GM21526 (cell line): ENCODE measurements at regions not wholly inside any gene's neighbourhood (a gene's known extent, or its start where the extent isn't known, plus 50 kb on each side); places are given as distances from the start of the nearest gene placed in this dataset.

Experiments used
- ATAC-seq: cut with Tn5 transposase; IDR thresholded peaks from one replicate; pipeline ENCODE4 v1.9.1; 2021; ENCODE audit warnings: moderate library complexity; ENCODE audit not compliant: unreplicated experiment, low FRiP score

- no peak for ATAC-seq
Observed at GRCh38 chr5:173689171-173689736, 72.8 kb upstream of the BOD1 start.

- no peak for ATAC-seq
Observed at GRCh38 chr5:173689737-173690360, 73.4 kb upstream of the BOD1 start.

DNA sequence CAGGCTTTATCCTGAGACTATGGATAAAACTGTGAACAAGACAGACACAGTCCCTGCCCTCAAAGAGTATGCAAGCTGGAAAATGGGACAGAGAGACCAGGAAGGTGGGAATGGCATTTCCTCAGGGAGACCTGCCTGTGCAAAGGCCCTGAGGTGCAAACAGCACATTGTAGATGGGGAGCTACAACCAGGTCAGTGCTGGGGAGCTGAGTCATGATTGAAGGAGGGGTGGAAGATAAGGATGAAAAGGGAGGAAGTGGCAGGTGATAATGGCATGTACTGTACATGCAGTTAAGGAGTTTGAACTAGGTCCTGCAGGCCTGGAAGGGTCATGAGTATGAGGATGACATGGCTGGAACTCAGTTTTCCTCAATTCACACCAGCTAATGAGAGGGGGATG lies 75.5 kb upstream of the BOD1 start:
- no peak for ATAC-seq

GRCh38 chr5:173693670-173694069 lies 77.2 kb upstream of the BOD1 start:
- no peak for ATAC-seq

DNA sequence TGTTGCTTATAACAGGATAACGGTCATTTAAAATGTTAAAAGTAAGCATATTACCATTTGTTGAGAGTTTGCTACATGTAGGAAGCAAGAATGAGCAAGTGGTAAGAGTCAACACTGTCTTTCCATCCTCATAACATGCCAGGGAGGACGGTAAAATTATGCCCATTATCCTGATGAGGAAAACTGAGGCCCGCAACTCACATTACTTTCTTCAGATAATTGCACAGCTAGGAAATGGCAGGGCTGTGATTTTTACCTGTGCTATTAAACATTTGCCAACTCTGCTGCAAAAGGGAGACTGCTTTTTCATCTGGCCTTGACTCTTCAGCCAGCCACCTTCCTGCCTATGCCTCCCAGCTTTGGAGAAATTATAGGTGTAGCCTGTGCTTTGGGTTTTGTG lies 79.8 kb upstream of the BOD1 start:
- ATAC-seq, result no peak

- ATAC-seq, result no peak
Observed at GRCh38 chr5:173697931-173698579, 81.6 kb upstream of the BOD1 start.

DNA sequence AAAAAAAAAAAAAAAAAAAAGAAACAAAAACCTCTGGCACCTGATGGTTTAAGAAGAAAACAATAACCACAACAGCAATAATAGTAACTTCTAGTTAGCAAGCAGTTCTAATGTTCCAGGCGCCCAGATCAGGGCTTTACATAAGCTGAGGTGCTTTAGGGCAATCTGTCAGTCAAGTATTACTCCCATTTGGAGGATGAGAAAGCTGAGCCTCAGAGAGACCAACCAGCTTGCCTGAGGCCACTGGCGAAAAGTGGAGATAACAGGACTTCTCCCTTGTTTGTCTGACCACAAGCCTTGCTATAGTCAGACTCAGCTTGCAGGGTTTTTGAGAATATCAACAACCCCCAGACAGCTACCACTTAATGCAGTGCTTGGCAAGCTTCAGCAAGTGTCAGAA lies 83.5 kb upstream of the BOD1 start:
- no peak for ATAC-seq

DNA sequence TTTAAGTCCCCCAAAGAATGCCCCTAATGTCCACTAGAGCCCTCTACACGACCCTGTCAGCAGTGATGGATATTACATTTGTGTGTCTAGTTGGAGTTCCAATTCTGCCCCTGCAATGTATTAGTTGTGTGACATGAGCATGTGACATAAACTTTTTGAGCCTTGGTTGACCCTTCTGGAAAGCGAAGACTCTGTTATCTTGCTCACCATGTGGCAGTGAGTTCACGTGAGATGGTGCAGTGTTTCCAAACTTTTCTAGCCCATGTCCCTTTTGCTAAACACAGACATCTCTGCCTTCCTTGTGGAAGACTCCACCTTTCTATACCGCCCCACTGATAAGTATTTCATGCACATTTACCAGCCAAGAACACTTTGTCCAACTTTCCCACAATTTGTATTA lies 87.0 kb upstream of the BOD1 start:
- no peak for ATAC-seq

- ATAC-seq, result no peak
Observed at GRCh38 chr5:173704615-173705511, 88.4 kb upstream of the BOD1 start.

GRCh38 chr5:173705512-173706044 lies 89.1 kb upstream of the BOD1 start:
- ATAC-seq, result no peak

GRCh38 chr5:173706700-173707099 lies 90.2 kb upstream of the BOD1 start:
- ATAC-seq, result no peak

DNA sequence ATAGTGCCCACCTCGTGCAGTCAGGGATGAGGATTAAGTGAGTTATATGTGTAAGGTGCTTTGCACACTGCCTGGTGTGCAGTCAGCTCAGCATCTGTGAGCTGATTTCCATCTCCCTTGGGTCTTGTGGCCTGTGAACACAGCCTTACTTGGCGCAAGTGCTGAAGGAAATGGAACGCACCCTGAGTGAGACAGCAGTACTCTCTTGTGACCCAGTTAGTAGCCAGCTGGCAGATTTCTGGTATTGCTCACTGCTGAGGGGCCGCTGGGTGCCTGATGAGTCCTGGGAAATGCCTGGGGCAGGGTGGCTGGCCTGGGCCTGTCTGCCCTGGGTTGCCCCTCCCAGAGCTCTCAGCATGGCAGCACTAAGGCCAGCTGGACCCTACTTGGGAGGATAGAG lies 90.9 kb upstream of the BOD1 start:
- no peak for ATAC-seq

DNA sequence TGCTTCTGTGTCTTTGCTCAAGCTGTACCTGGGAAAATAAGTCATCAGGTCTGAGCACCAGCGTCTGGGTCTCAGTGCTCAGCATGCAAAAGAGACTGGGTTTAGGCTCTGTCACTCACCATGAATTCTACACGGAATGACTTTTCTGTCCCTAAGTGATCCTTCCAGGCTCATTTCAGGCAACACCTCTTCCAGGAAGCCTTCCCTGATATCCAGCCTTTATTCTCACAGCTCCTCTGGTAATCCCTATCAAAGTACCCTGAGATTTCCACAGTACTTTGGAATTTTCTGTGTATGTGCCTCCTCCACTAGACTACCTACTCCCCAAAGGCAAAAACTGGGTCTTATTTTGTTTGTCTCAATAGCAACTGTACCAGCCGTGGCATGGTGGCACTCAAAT lies 92.7 kb upstream of the BOD1 start:
- ATAC-seq, result no peak

- no peak for ATAC-seq
Observed at GRCh38 chr5:173709761-173710160, 93.3 kb upstream of the BOD1 start.

DNA sequence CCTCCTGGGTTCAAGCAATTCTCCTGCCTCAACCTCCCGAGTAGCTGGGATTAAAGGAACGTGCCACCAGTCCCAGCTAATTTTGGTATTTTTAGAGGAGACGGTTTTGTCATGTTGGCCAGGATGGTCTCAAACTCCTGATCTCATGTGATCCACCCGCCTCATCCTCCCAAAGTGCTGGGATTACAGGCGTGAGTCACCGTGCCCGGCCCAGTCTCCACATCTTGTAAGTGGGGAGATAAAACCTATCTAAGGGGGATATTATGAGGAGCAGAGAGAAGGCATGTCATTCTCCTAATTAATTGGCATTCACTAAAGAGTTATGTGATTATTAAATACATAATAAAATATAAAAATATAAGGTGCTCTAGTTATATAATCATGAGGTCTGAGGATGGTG lies 94.1 kb upstream of the BOD1 start:
- ATAC-seq, result no peak

DNA sequence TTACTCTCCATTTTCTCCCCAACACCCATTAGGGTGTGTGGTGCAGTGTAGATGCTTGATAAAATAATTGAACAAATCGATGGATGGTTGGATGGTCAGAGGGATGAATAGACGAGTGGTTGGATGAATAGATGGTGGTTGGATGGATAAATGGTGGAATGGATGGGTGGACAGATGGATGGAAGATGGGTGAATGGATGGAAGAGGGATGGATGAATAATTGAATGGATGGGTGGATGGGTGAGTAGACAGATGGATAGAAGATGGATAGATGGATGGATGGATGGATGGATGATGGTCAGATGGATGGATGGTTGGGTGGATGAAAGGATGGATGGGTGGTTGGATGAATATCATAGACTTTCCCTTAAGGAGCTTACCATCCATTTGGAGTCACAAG lies 95.0 kb upstream of the BOD1 start:
- ATAC-seq, result no peak

- ATAC-seq, result no peak
Observed at GRCh38 chr5:173712609-173713175, 96.2 kb upstream of the BOD1 start.

DNA sequence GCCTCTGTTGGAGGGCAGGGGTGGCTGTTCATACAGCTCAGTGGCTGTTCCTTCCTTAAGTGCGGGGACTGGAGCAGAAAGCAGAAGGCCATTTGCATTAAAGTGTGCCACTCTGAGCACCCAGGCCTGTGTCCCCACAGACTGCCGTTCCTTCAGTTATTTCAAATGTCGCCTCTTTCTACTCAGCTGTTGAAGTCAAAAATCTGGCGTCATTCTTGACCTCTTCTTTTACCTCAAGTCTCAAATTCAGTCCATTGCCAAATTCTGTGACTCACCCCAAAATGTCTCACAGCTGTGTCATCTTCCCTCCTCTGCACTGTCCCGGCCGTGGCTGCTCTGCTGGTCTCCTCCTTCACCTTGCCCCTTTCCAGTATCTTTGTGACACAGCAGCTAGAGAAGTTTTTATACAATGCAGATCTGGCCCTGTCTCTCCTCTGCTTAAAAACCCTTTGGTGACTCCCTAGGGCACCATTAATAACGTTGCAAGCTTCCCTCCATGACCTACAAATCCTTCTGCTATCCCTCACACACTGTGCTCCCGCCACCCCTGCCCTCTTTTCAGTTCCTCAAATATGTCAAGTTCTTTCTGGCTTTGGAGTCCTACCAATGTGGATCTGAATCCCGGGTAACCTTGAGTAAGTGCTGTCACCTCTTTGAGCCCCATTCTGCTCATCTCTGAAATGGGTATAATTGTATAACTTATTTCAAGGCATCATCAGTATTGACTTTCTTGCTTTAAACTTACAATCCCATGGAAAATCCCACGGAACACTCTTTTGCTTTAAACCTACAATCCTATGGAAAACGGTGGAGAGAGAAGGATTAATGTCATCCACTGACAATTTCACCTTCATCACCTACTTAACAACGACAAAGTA lies 98.3 kb upstream of the BOD1 start:
- no peak for ATAC-seq

GRCh38 chr5:173715607-173716006 lies 99.2 kb upstream of the BOD1 start:
- no peak for ATAC-seq
